NCI-H2081 treated with DMSO at 0.1 percent for 48 hours (cell line): ENCODE measurements at regions not wholly inside any gene's neighbourhood (a gene's known extent, or its start where the extent isn't known, plus 50 kb on each side); places are given as distances from the start of the nearest gene placed in this dataset.
"Not testable (repeated sequence)": the region's sequence is repeated elsewhere in the genome, so short reads cannot be mapped to it uniquely, and the experiment has no call there.

Experiments used
- DNase-seq: peaks from one replicate; lab custom pipeline; 2025; lab: John Stamatoyannopoulos, UW

- no peak for DNase-seq
Measured at GRCh38 chr2:47690132-47690531, 92.8 kb upstream of the MSH6 start.

- not testable (repeated sequence) for DNase-seq
Measured at GRCh38 chr2:47689118-47689517, 93.8 kb upstream of the MSH6 start.

- peak; percentile 35 for DNase-seq
Measured at GRCh38 chr2:47688561-47688960, 94.4 kb upstream of the MSH6 start.

- no peak for DNase-seq
Measured at GRCh38 chr2:47687856-47688255, 95.1 kb upstream of the MSH6 start.

GRCh38 chr2:47686018-47686417, 96.9 kb upstream of the MSH6 start:
- no peak for DNase-seq

- DNase-seq = no peak
Measured at GRCh38 chr2:47682216-47682749, 100.7 kb upstream of the MSH6 start.

- no peak for DNase-seq
Measured at GRCh38 chr2:47676261-47676926, 105.6 kb upstream of the KCNK12 start.

GRCh38 chr2:47675196-47675825, 104.5 kb upstream of the KCNK12 start:
- no peak for DNase-seq

GRCh38 chr2:47666332-47666731, 95.5 kb upstream of the KCNK12 start:
- no peak for DNase-seq

- DNase-seq = no peak
Measured at GRCh38 chr2:47664817-47665216, 94.0 kb upstream of the KCNK12 start.

GRCh38 chr2:47662552-47662951, 91.8 kb upstream of the KCNK12 start:
- DNase-seq = no peak

GRCh38 chr2:47661310-47661709, 90.5 kb upstream of the KCNK12 start:
- no peak for DNase-seq

- DNase-seq = no peak
Measured at GRCh38 chr2:47660168-47660567, 89.4 kb upstream of the KCNK12 start.

GRCh38 chr2:47658646-47659320, 88.0 kb upstream of the KCNK12 start:
- DNase-seq = no peak

GRCh38 chr2:47657886-47658489, 87.2 kb upstream of the KCNK12 start:
- DNase-seq = no peak

GRCh38 chr2:47656715-47657600, 86.2 kb upstream of the KCNK12 start:
- no peak for DNase-seq

- DNase-seq = no peak
Measured at GRCh38 chr2:47655563-47655880, 84.7 kb upstream of the KCNK12 start.

GRCh38 chr2:47654790-47655562, 84.2 kb upstream of the KCNK12 start:
- DNase-seq = no peak

GRCh38 chr2:47653902-47654789, 83.4 kb upstream of the KCNK12 start:
- no peak for DNase-seq

GRCh38 chr2:47653036-47653435, 82.3 kb upstream of the KCNK12 start:
- no peak for DNase-seq
